ENCODE measurements at regions not wholly inside any gene's neighbourhood (a gene's known extent, or its start where the extent isn't known, plus 50 kb on each side); places are given as distances from the start of the nearest gene placed in this dataset.

DNA sequence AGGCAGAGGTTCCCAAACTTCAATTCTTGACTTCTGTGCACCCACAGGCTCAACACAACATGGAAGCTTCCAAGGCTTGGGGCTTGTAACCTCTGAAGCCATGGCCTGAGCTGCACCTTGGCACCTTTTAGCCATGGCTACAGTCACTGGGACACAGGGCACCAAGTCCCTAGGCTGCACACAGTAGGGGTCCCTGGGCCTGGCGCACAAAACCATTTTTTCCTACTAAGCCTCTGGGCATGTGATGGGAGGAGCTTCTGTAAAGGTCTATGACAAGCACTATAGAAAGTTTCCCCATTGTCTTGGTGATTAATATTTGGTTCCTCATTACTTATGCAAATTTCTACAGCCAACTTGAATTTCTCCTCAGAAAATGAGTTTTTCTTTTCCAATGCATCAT is 420.9 kb upstream of the GRM3 start:
- H3K4me2 ChIP-seq (ENCODE audit: low read depth, low read length, poor library complexity, severe bottlenecking) = no peak overlapping the region
- no peaks in the 10 kb centered on the region; the same call in 1 of the 2 replicates for H3K36me3 ChIP-seq (ENCODE audit: low read length)
- no peak overlapping the region for H2AFZ ChIP-seq (ENCODE audit: low read depth, low read length, severe bottlenecking)
- no peaks in the 10 kb centered on the region for H3K79me2 ChIP-seq (ENCODE audit: insufficient read depth, low read length)
- peaks cover 13% of the 10 kb centered on the region; the same call in 1 of the 2 replicates for H3K9me3 ChIP-seq (ENCODE audit: insufficient read depth, low read length)
- H3F3A ChIP-seq (ENCODE audit: insufficient read depth) = no peaks in the 10 kb centered on the region
- H3K27ac ChIP-seq (ENCODE audit: low read depth, low read length) = no peak overlapping the region
- H3K4me3 ChIP-seq (ENCODE audit: insufficient read depth, low read length, poor library complexity, severe bottlenecking) = no peak overlapping the region
- TF ChIP-seq EZH2phosphoT487 (conservative IDR thresholded peaks at IDR 0.05; ENCODE audit: low read length) (no peak), CTCF (IDR thresholded peaks at IDR 0.05; ENCODE audit: insufficient read depth, low read length, poor library complexity, severe bottlenecking) (no peak)
- H3K27me3 ChIP-seq (ENCODE audit: low read length) = no peaks in the 10 kb centered on the region
- no peaks in the 10 kb centered on the region for H4K20me1 ChIP-seq (ENCODE audit: low read depth, low read length)
- H3K9me2 ChIP-seq (replicated peaks; ENCODE audit: insufficient read depth, low read length) = no peaks in the 10 kb centered on the region
- H3K9ac ChIP-seq (ENCODE audit: low read length) = no peak overlapping the region

GRCh38 chr7:86214734-86215133 is 429.0 kb upstream of the GRM3 start:
- TF ChIP-seq CTCF (IDR thresholded peaks at IDR 0.05; ENCODE audit: insufficient read depth, low read length, poor library complexity, severe bottlenecking) (no peak), EZH2phosphoT487 (conservative IDR thresholded peaks at IDR 0.05; ENCODE audit: low read length) (no peak)
- Histone ChIP-seq H3F3A (ENCODE audit: insufficient read depth) (no peaks in the 10 kb centered on the region), H3K9ac (ENCODE audit: low read length) (no peak overlapping the region), H3K9me2 (replicated peaks; ENCODE audit: insufficient read depth, low read length) (no peaks in the 10 kb centered on the region), H4K20me1 (ENCODE audit: low read depth, low read length) (no peaks in the 10 kb centered on the region), H3K9me3 (ENCODE audit: insufficient read depth, low read length) (no peaks in the 10 kb centered on the region), H3K4me2 (ENCODE audit: low read depth, low read length, poor library complexity, severe bottlenecking) (no peak overlapping the region), H3K36me3 (ENCODE audit: low read length) (no peaks in the 10 kb centered on the region; the same call in 1 of the 2 replicates), H3K27ac (ENCODE audit: low read depth, low read length) (no peak overlapping the region), H3K27me3 (ENCODE audit: low read length) (no peaks in the 10 kb centered on the region), H2AFZ (ENCODE audit: low read depth, low read length, severe bottlenecking) (no peak overlapping the region), H3K4me3 (ENCODE audit: insufficient read depth, low read length, poor library complexity, severe bottlenecking) (no peak overlapping the region), H3K79me2 (ENCODE audit: insufficient read depth, low read length) (no peaks in the 10 kb centered on the region)

DNA sequence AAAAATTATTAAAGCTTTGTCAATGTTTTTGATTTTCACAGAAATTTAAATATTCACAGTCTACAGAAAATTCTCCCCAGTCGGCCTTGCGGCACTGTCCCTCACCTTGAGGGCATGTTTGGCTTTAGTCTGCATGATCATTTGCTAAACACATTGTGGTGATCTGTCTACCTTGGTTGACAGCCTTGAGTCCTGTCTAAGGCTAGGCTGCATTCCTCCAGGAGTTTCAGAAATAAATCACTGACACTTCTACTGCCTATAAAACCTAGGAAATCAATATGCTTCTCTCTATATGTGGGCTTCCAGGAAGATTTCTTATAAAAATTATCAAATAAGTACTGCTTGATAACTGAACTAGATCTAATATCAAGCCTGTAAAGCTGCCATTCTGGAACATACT is 430.7 kb upstream of the GRM3 start:
- Histone ChIP-seq H3K9me3 (ENCODE audit: insufficient read depth, low read length) (no peaks in the 10 kb centered on the region), H3K4me2 (ENCODE audit: low read depth, low read length, poor library complexity, severe bottlenecking) (no peak overlapping the region), H3K9me2 (replicated peaks; ENCODE audit: insufficient read depth, low read length) (no peaks in the 10 kb centered on the region), H3K4me3 (ENCODE audit: insufficient read depth, low read length, poor library complexity, severe bottlenecking) (no peak overlapping the region), H3K27me3 (ENCODE audit: low read length) (no peaks in the 10 kb centered on the region), H3K36me3 (ENCODE audit: low read length) (no peaks in the 10 kb centered on the region; the same call in 1 of the 2 replicates), H3K27ac (ENCODE audit: low read depth, low read length) (no peak overlapping the region), H3K79me2 (ENCODE audit: insufficient read depth, low read length) (no peaks in the 10 kb centered on the region), H3K9ac (ENCODE audit: low read length) (no peak overlapping the region), H3F3A (ENCODE audit: insufficient read depth) (no peaks in the 10 kb centered on the region), H4K20me1 (ENCODE audit: low read depth, low read length) (no peaks in the 10 kb centered on the region), H2AFZ (ENCODE audit: low read depth, low read length, severe bottlenecking) (no peak overlapping the region)
- no peak for TF ChIP-seq EZH2phosphoT487 (conservative IDR thresholded peaks at IDR 0.05; ENCODE audit: low read length)
- no peak for TF ChIP-seq CTCF (IDR thresholded peaks at IDR 0.05; ENCODE audit: insufficient read depth, low read length, poor library complexity, severe bottlenecking)

All from SU-DHL-6 (cell line).